ENCODE measurements at regions not wholly inside any gene's neighbourhood (a gene's known extent, or its start where the extent isn't known, plus 50 kb on each side); places are given as distances from the start of the nearest gene placed in this dataset.
"Not testable (repeated sequence)": the region's sequence is repeated elsewhere in the genome, so short reads cannot be mapped to it uniquely, and the experiment has no call there.

GRCh38 chr14:25431211-25432076 is 381.5 kb upstream of the STXBP6 start:
- DNase-seq: peak; percentile 31

- DNase-seq: no peak
Measured at GRCh38 chr14:25430808-25431207, 380.9 kb upstream of the STXBP6 start.

GRCh38 chr14:25412998-25413397 is 363.1 kb upstream of the STXBP6 start:
- no peak for DNase-seq

GRCh38 chr14:25411781-25412757 is 362.1 kb upstream of the STXBP6 start:
- no peak for DNase-seq

GRCh38 chr14:25406818-25407217 is 356.9 kb upstream of the STXBP6 start:
- peak; percentile 76 for DNase-seq

- DNase-seq: peak; percentile 69
Measured at GRCh38 chr14:25400607-25401206, 350.8 kb upstream of the STXBP6 start.

GRCh38 chr14:25396128-25396527 is 346.2 kb upstream of the STXBP6 start:
- no peak for DNase-seq

GRCh38 chr14:25394791-25395391 is 344.9 kb upstream of the STXBP6 start:
- DNase-seq: no peak

GRCh38 chr14:25394356-25394755 is 344.4 kb upstream of the STXBP6 start:
- DNase-seq: no peak

GRCh38 chr14:25389948-25390347 is 340.0 kb upstream of the STXBP6 start:
- no peak for DNase-seq

GRCh38 chr14:25381498-25381897 is 331.6 kb upstream of the STXBP6 start:
- peak; percentile 6 for DNase-seq

- no peak for DNase-seq
Measured at GRCh38 chr14:25375639-25376038, 325.7 kb upstream of the STXBP6 start.

GRCh38 chr14:25371068-25371467 is 321.1 kb upstream of the STXBP6 start:
- no peak for DNase-seq

- DNase-seq: not testable (repeated sequence)
Measured at GRCh38 chr14:25370057-25370456, 320.1 kb upstream of the STXBP6 start.

GRCh38 chr14:25358330-25358729 is 308.4 kb upstream of the STXBP6 start:
- no peak for DNase-seq

- no peak for DNase-seq
Measured at GRCh38 chr14:25351269-25351668, 301.3 kb upstream of the STXBP6 start.

GRCh38 chr14:25350802-25351201 is 300.9 kb upstream of the STXBP6 start:
- DNase-seq: no peak

GRCh38 chr14:25350021-25350420 is 300.1 kb upstream of the STXBP6 start:
- no peak for DNase-seq

- DNase-seq: no peak
Measured at GRCh38 chr14:25349269-25349668, 299.3 kb upstream of the STXBP6 start.

- DNase-seq: no peak
Measured at GRCh38 chr14:25340882-25341281, 290.9 kb upstream of the STXBP6 start.

- DNase-seq: no peak
Measured at GRCh38 chr14:25322784-25323183, 272.8 kb upstream of the STXBP6 start.

GRCh38 chr14:25316007-25316406 is 266.1 kb upstream of the STXBP6 start:
- DNase-seq: not testable (repeated sequence)

- DNase-seq: no peak
Measured at GRCh38 chr14:25308244-25308643, 258.3 kb upstream of the STXBP6 start.

All from NCI-H1694 (cell line).